ENCODE measurements at regions not wholly inside any gene's neighbourhood (a gene's known extent, or its start where the extent isn't known, plus 50 kb on each side); places are given as distances from the start of the nearest gene placed in this dataset.

DNA sequence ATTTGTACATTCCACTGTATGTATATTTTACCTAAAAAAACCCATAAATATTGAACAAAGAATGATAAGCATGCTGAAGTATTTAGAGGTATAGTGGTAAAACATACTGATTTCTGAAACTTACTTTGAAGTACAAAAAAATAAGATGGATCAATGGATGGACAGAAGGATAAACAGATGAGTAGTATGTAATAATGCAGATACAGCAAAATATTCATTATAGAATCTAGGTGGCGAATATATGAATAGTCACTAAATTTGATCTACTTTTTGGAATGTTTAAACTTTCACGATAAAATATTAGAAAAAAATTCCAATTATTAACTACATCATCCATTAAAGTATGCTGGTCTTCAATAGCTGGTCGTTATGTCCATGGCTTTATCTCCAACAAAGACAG, 51.9 kb upstream of the GNB4 start:
- no peaks in the 10 kb centered on the region for H3K27me3 Mint-ChIP-seq (ENCODE audit: unreplicated experiment)
- TF ChIP-seq, protein P1, sequence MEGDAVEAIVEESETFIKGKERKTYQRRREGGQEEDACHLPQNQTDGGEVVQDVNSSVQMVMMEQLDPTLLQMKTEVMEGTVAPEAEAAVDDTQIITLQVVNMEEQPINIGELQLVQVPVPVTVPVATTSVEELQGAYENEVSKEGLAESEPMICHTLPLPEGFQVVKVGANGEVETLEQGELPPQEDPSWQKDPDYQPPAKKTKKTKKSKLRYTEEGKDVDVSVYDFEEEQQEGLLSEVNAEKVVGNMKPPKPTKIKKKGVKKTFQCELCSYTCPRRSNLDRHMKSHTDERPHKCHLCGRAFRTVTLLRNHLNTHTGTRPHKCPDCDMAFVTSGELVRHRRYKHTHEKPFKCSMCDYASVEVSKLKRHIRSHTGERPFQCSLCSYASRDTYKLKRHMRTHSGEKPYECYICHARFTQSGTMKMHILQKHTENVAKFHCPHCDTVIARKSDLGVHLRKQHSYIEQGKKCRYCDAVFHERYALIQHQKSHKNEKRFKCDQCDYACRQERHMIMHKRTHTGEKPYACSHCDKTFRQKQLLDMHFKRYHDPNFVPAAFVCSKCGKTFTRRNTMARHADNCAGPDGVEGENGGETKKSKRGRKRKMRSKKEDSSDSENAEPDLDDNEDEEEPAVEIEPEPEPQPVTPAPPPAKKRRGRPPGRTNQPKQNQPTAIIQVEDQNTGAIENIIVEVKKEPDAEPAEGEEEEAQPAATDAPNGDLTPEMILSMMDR (IDR thresholded peaks at IDR 0.05; ENCODE audit: partially characterized antibody, unreplicated experiment), result no peak
- no peaks in the 10 kb centered on the region for H3K4me1 Mint-ChIP-seq (ENCODE audit: low read depth, unreplicated experiment)
- H3K36me3 Mint-ChIP-seq (ENCODE audit: unreplicated experiment), result peaks cover 1% of the 10 kb centered on the region
- no peak overlapping the region for H3K4me3 Mint-ChIP-seq (ENCODE audit: unreplicated experiment)
- DNase-seq, result no peak
- peaks cover 1% of the 10 kb centered on the region for H3K9me3 Mint-ChIP-seq (ENCODE audit: unreplicated experiment)
- H3K27ac Mint-ChIP-seq (ENCODE audit: unreplicated experiment), result no peak overlapping the region

DNA sequence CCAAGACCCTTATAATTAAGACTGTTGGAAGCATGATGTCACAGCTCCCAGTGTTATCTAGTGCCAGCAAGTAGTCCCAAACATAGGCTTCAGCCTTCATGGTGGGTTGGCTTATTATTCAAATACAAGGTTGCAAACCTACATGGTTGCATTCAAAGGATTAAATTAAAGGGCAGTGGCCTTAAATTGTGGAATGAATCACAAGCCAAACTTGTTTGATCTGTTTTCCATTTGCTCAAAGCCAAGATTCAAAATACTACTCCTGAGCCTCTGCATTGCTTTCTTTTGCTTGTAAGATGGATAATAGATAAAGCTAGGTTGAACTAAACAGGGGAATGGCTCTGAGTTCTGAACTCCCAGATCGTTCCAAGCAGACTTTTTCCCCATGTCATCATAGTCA, 52.4 kb upstream of the GNB4 start:
- no peak for DNase-seq
- Mint-ChIP-seq H3K27me3 (ENCODE audit: unreplicated experiment) (no peaks in the 10 kb centered on the region), H3K27ac (ENCODE audit: unreplicated experiment) (no peak overlapping the region)

DNA sequence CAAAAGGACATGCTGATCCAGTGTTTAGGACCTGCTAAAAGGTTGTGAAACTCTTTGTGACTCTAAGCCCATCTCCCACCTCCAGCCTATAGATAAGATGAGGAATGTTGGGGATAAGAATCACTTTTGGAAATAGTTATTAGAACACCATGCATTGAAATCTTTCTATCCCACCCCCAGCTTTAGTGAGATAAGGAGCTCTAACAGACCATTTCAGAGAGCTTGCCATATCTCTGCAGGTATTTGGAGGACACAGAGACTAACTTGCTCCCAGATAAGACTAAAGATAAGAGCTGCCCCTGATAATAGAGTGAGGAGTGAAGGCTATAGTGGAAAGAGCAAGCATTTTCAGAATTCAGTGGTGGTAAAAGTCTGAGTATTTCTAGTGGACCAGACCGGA, 53.1 kb upstream of the GNB4 start:
- Mint-ChIP-seq H3K27ac (ENCODE audit: unreplicated experiment) (no peak overlapping the region), H3K36me3 (ENCODE audit: unreplicated experiment) (no peaks in the 10 kb centered on the region), H3K27me3 (ENCODE audit: unreplicated experiment) (no peaks in the 10 kb centered on the region), H3K4me1 (ENCODE audit: low read depth, unreplicated experiment) (no peaks in the 10 kb centered on the region), H3K9me3 (ENCODE audit: unreplicated experiment) (no peaks in the 10 kb centered on the region), H3K4me3 (ENCODE audit: unreplicated experiment) (no peak overlapping the region)
- DNase-seq, result no peak
- TF ChIP-seq, protein P1 (IDR thresholded peaks at IDR 0.05; ENCODE audit: partially characterized antibody, unreplicated experiment), result no peak

More for the DNA sequence above, 52.4 kb upstream of the GNB4 start:
- TF ChIP-seq, protein P1 (IDR thresholded peaks at IDR 0.05; ENCODE audit: partially characterized antibody, unreplicated experiment), result no peak
- Mint-ChIP-seq H3K4me3 (ENCODE audit: unreplicated experiment) (no peak overlapping the region), H3K4me1 (ENCODE audit: low read depth, unreplicated experiment) (no peaks in the 10 kb centered on the region), H3K9me3 (ENCODE audit: unreplicated experiment) (peaks cover 1% of the 10 kb centered on the region), H3K36me3 (ENCODE audit: unreplicated experiment) (no peaks in the 10 kb centered on the region)

DNA sequence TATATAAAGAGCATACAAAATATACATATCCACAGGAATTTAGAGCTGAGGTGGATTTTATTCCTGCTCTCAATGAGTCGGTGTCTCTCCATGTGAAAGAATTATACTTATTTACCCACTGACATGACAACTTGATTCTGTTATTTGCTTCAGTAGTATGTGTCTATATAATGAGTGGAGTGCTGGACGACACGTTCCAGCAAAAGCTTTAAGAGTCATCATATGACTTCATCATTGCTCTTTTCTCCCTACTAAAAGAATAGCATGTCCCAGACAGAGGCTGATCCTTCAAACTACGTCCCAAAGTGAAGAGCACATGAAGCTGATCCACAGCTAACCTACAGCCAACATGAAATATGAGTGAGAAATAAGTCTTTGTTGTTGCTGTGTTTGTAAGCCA, 54.3 kb upstream of the GNB4 start:
- TF ChIP-seq, protein P1 (IDR thresholded peaks at IDR 0.05; ENCODE audit: partially characterized antibody, unreplicated experiment), result no peak
- no peak for DNase-seq
- Mint-ChIP-seq H3K4me1 (ENCODE audit: low read depth, unreplicated experiment) (no peaks in the 10 kb centered on the region), H3K4me3 (ENCODE audit: unreplicated experiment) (no peak overlapping the region), H3K36me3 (ENCODE audit: unreplicated experiment) (no peaks in the 10 kb centered on the region), H3K27me3 (ENCODE audit: unreplicated experiment) (no peaks in the 10 kb centered on the region), H3K9me3 (ENCODE audit: unreplicated experiment) (no peaks in the 10 kb centered on the region), H3K27ac (ENCODE audit: unreplicated experiment) (no peak overlapping the region)

DNA sequence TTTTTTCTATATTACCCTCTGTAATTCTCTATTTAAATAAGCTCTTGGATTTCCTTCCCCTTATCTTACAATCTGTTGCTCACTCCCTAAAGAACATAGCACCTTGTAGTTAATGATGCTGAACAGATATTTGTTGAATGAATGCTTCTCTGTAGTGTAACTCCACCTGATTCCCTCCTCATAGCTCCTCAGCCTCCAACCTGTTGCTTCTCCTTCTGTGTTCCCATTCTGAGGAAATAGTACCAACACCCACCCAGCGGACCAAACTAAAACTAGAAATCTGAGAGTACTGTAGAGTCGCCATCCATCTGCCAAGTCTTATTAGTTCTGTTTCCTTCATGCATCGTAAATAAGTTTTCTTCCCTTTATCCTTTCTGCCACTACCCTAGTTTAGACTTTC, 55.5 kb upstream of the GNB4 start:
- peaks cover 4% of the 10 kb centered on the region for H3K4me1 Mint-ChIP-seq (ENCODE audit: low read depth, unreplicated experiment)
- DNase-seq, result no peak
- H3K27ac Mint-ChIP-seq (ENCODE audit: unreplicated experiment), result no peak overlapping the region
- H3K4me3 Mint-ChIP-seq (ENCODE audit: unreplicated experiment), result no peak overlapping the region
- no peaks in the 10 kb centered on the region for H3K36me3 Mint-ChIP-seq (ENCODE audit: unreplicated experiment)
- TF ChIP-seq, protein P1 (IDR thresholded peaks at IDR 0.05; ENCODE audit: partially characterized antibody, unreplicated experiment), result no peak
- no peaks in the 10 kb centered on the region for H3K9me3 Mint-ChIP-seq (ENCODE audit: unreplicated experiment)
- no peaks in the 10 kb centered on the region for H3K27me3 Mint-ChIP-seq (ENCODE audit: unreplicated experiment)
